GM13976 (cell line): ENCODE measurements at regions not wholly inside any gene's neighbourhood (a gene's known extent, or its start where the extent isn't known, plus 50 kb on each side); places are given as distances from the start of the nearest gene placed in this dataset.

Source experiments
- DNase-seq: peaks from one replicate; pipeline ENCODE4 v3.0.0; 2012; ENCODE audit warnings: low spot score
- in situ Hi-C: fragments of 300-500 bp; cut with MboI; formaldehyde crosslinking; loops from one replicate; pipeline ENCODE4 v1.12.0; 2022; ENCODE audit warnings: low sequenced_read_pairs, mixed read lengths, inconsistent platforms; ENCODE audit not compliant: unreplicated experiment
- TF ChIP-seq, protein P1 (sequence below): IDR thresholded peaks from 2 replicates; pipeline ENCODE4 v1.5.1; 2012; ENCODE audit warnings: borderline replicate concordance, mild to moderate bottlenecking; ENCODE audit not compliant: insufficient read depth; ENCODE audit errors: extremely low read depth, missing control alignments, control extremely low read depth

DNA sequence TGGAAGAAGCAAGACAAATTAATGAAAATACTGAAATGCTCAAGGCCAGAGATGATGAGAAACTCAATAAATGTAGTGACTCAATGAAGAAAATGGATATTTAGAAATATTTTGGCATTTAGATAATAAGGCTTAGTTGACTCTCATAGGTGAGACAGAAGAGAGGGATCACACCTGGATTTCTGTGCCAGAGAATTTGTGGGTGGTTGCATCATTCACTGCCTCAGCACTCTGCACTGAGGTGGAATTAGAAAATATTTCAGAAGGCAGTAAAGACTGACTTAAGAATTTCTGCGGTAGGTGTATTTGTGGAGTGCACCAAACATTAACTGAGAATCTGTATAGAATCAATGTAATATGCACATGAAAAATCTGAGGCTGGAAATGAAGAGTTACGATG is 848.3 kb upstream of the PCDH9 start:
- in situ Hi-C loops = no loop called here
- TF ChIP-seq, protein P1, sequence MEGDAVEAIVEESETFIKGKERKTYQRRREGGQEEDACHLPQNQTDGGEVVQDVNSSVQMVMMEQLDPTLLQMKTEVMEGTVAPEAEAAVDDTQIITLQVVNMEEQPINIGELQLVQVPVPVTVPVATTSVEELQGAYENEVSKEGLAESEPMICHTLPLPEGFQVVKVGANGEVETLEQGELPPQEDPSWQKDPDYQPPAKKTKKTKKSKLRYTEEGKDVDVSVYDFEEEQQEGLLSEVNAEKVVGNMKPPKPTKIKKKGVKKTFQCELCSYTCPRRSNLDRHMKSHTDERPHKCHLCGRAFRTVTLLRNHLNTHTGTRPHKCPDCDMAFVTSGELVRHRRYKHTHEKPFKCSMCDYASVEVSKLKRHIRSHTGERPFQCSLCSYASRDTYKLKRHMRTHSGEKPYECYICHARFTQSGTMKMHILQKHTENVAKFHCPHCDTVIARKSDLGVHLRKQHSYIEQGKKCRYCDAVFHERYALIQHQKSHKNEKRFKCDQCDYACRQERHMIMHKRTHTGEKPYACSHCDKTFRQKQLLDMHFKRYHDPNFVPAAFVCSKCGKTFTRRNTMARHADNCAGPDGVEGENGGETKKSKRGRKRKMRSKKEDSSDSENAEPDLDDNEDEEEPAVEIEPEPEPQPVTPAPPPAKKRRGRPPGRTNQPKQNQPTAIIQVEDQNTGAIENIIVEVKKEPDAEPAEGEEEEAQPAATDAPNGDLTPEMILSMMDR = no peak
- no peak for DNase-seq

DNA sequence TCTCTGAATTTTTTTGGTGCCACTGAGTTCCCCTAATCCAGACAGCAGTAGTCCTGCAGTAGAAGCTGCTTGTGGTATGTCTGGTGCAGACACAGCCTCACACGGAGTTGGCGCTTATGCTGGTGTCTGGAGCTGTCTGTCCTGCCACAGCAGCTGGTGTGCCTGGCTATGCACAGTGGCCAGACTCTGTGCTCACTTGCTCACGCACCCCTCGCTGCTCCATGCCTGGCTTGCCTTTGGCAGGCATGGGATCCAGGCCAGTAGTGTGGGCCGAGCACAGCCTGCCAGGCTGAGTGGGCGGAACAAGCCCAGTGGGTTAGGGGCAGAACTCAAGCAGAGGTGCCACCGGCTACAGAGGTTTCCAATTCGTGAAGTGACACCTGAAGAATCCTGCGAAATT is 845.9 kb upstream of the PCDH9 start:
- in situ Hi-C loops = no loop called here
- no peak for DNase-seq
- TF ChIP-seq, protein P1 = no peak

DNA sequence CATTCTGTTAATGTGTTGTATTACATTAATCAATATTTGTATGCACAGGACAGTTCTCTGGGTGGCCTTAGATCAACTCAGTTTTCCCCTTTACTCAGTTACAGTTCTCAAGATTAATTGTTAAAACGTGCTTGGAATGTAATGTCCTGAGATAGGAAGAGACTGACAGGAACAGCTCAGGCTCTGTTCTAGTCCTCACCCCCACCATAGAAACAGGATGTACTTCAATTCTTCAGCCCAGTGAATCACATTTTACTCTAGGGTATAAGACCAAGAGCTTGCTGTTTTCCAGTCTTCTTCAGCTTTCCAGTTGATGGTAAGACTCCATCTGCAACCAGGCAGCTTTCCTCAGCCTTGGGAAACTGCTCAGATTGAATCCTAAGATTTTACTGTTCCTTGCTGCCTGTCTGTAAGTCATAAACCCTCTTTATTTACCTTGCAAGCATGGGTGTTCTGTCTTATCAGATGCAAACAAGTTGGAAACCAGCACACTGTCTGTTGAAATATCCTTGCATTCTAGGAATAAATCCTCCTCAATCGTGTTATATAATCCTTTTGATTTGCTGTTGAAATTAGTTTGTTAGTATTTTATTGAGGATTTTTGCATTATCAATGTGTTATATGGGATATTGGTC is 836.9 kb upstream of the PCDH9 start:
- TF ChIP-seq, protein P1 = no peak
- in situ Hi-C loops = no loop called here

DNA sequence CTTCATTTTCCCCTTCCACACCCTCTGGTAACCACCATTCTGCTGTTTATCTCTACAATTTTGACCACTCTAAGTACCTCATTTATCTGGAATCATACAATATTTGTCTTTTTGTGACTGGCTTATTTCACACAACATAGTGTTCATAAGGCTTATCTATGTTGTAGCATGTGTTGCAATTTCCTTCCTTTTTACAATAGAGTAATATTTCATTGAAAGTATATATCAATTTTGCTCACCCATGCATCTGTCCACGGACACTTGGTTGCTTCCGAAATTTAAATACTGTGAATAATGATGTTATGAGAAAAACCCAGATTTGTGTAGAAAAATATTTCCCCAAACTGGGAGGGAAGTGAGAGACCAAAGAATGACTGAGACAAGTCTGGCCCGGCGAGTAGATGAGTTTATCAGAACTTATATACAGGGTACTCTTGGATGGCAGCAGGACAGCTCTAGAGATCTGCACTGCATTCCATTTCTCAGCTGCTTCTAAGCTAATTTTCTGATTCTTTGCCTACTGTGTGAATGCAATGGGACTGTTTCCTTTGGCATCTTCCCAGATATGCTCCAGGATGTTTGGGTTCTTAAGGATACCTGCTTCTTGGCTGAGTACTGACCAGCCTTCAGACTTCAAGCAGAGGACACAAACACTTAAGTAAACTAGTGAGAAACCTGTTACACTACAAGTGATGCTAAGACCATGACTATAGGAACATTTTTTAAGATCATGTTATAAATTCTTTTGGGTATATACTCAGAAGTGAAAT is 834.0 kb upstream of the PCDH9 start:
- TF ChIP-seq, protein P1 = no peak
- in situ Hi-C loops = no loop called here
- no peak for DNase-seq

More for the DNA sequence above, 836.9 kb upstream of the PCDH9 start:
- DNase-seq = no peak

DNA sequence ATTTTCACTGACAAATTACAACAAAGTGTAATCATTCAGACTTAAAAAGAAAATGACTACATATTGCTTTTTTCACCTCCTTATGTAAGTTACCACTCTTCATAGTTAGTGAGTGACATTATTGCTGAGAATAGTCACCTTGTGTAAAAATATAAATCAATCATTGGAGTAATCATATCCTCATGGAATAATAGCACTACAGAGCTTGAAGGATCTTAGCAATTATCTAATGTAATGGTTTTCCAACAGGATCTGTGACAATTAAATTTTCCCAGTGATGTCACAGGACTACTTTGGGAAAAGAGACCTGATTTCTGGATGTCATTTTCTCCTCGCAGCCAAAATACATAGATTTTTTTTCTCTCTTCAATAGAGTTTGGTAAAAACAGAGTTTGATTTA is 833.0 kb upstream of the PCDH9 start:
- TF ChIP-seq, protein P1 = no peak
- DNase-seq = no peak
- in situ Hi-C loops = no loop called here

DNA sequence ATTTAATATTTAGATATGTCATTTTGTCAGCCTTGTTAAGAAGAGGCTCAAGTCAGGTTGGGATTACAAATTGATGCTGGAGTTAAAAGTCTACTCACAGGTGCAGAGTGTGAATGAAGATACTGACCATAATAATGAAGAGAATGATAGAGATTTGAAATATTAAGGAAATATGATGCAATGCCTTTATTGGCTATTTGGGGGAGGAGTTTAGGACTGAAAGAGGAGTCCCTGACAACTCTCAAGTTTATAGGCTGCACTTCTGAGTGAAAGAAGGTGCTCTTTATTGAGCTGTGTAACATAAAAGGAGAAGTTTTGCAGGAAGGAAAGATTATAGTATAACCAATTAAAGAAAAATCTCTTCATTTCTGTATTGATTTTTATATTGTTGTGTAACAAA is 827.7 kb upstream of the PCDH9 start:
- in situ Hi-C loops = no loop called here
- no peak for DNase-seq
- TF ChIP-seq, protein P1 = no peak
